Fibroblast of skin of abdomen (primary cell): ENCODE measurements at regions not wholly inside any gene's neighbourhood (a gene's known extent, or its start where the extent isn't known, plus 50 kb on each side); places are given as distances from the start of the nearest gene placed in this dataset.
"Not testable (repeated sequence)": the region's sequence is repeated elsewhere in the genome, so short reads cannot be mapped to it uniquely, and the experiment has no call there.

ENCODE experiments used
- DNase-seq: peaks from one replicate; pipeline ENCODE4 v3.0.0-alpha.2; 2013

GRCh38 chr14:84483072-84483420 lies 1046.9 kb upstream of the FLRT2 start:
- no peak for DNase-seq

GRCh38 chr14:84484243-84484642 lies 1045.7 kb upstream of the FLRT2 start:
- DNase-seq = not testable (repeated sequence)

GRCh38 chr14:84485036-84485435 lies 1044.9 kb upstream of the FLRT2 start:
- no peak for DNase-seq

- no peak for DNase-seq
Measured at GRCh38 chr14:84490081-84490480, 1039.9 kb upstream of the FLRT2 start.

- DNase-seq = peak; percentile 71
Measured at GRCh38 chr14:84492685-84493084, 1037.3 kb upstream of the FLRT2 start.

GRCh38 chr14:84493779-84494178 lies 1036.2 kb upstream of the FLRT2 start:
- no peak for DNase-seq

- no peak for DNase-seq
Measured at GRCh38 chr14:84496677-84497076, 1033.3 kb upstream of the FLRT2 start.

- not testable (repeated sequence) for DNase-seq
Measured at GRCh38 chr14:84512823-84513222, 1017.1 kb upstream of the FLRT2 start.

GRCh38 chr14:84519836-84520235 lies 1010.1 kb upstream of the FLRT2 start:
- DNase-seq = no peak

GRCh38 chr14:84520711-84521338 lies 1009.1 kb upstream of the FLRT2 start:
- peak; percentile 55 for DNase-seq

- DNase-seq = no peak
Measured at GRCh38 chr14:84523746-84524145, 1006.2 kb upstream of the FLRT2 start.

- DNase-seq = no peak
Measured at GRCh38 chr14:84527706-84528105, 1002.2 kb upstream of the FLRT2 start.

GRCh38 chr14:84532016-84532415 lies 997.9 kb upstream of the FLRT2 start:
- DNase-seq = no peak

- DNase-seq = no peak
Measured at GRCh38 chr14:84533181-84533725, 996.7 kb upstream of the FLRT2 start.

GRCh38 chr14:84533791-84534190 lies 996.2 kb upstream of the FLRT2 start:
- no peak for DNase-seq

GRCh38 chr14:84535484-84535883 lies 994.5 kb upstream of the FLRT2 start:
- DNase-seq = no peak

GRCh38 chr14:84535976-84536375 lies 994.0 kb upstream of the FLRT2 start:
- DNase-seq = no peak

- DNase-seq = no peak
Measured at GRCh38 chr14:84541018-84541417, 988.9 kb upstream of the FLRT2 start.

- DNase-seq = no peak
Measured at GRCh38 chr14:84543859-84544258, 986.1 kb upstream of the FLRT2 start.

GRCh38 chr14:84544486-84545131 lies 985.3 kb upstream of the FLRT2 start:
- peak; percentile 8 for DNase-seq

GRCh38 chr14:84546236-84546635 lies 983.7 kb upstream of the FLRT2 start:
- no peak for DNase-seq

- DNase-seq = no peak
Measured at GRCh38 chr14:84554136-84554535, 975.8 kb upstream of the FLRT2 start.

- no peak for DNase-seq
Measured at GRCh38 chr14:84555493-84555892, 974.5 kb upstream of the FLRT2 start.

- DNase-seq = no peak
Measured at GRCh38 chr14:84566109-84566508, 963.8 kb upstream of the FLRT2 start.
